Urothelium cell line (cell line): ENCODE measurements at regions not wholly inside any gene's neighbourhood (a gene's known extent, or its start where the extent isn't known, plus 50 kb on each side); places are given as distances from the start of the nearest gene placed in this dataset.
A peak's percentile ranks its signal among the peaks of the same experiment; 100 is the strongest.
"Not testable (repeated sequence)": the region's sequence is repeated elsewhere in the genome, so short reads cannot be mapped to it uniquely, and the experiment has no call there.

Experiments used
- DNase-seq: peaks from one replicate; pipeline ENCODE4 v3.0.0; 2011; ENCODE audit warnings: low spot score, mixed read lengths
- FAIRE-seq: peaks from 2 replicates; lab custom pipeline; 2011; peaks lifted over from hg19 to GRCh38; lab: Jason Lieb, UNC

GRCh38 chr13:88183440-88183839 lies 512.3 kb downstream of the SLITRK5 start:
- DNase-seq (no peak), FAIRE-seq (no peak)

- FAIRE-seq (no peak), DNase-seq (no peak)
These were observed 517.8 kb downstream of the SLITRK5 start for GRCh38 chr13:88188986-88189385.

DNA sequence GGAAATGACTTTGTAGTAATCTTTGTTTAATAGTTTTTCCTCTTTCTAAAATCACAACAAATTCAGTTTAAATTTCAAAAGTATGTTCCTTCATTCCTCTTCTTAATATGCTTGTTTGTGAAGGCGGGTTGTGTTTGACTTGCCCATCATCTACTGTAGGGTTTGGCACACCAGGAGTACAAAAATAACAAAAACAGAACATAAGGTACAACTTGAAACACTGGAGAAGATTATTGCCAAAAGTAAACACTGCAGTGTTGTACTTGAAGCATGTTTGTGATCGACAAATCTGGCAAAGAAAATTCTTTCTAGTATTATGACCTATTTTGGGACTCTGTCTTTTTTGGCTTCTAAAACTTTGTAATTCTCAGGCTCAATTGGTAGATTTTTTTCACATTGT lies 518.6 kb downstream of the SLITRK5 start:
- DNase-seq (no peak), FAIRE-seq (no peak)

DNA sequence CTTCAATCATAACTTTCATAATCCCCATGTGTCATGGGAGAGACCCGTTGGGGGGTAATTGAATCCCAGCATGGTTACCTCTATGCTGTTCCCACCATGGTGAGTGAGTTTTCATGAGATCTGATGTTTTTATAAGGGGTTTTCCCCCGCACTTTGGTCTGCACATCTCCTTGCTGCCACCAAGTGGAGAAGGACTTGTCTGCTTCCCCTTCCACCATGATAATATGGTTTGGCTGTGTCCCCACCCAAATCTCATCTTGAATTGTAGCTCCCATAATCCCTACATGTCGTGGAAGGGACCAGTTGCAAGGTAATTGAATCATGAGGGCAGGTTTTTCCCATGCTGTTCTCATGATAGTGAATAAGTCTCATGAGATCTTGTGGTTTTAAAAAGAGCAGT lies 524.9 kb downstream of the SLITRK5 start:
- DNase-seq: no peak
- no peak for FAIRE-seq

DNA sequence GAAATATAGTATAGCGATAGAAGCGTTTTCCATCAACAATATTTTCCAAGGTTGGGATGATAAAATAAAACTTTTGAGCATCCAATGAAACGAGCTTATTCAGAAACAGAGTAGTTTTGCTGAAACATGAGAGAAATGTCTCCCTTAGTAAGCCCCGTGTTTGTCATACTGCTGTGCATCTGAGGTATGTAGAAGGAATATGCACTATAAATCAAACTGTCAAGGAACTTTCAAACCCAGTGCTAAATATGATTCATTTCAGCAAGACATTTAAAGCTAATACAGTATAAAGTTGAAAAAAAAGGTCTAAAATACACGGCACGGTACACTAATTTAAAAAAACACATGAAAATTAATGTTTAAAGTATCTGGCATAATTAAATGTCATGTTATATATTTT lies 546.2 kb downstream of the SLITRK5 start:
- DNase-seq (no peak), FAIRE-seq (no peak)

DNA sequence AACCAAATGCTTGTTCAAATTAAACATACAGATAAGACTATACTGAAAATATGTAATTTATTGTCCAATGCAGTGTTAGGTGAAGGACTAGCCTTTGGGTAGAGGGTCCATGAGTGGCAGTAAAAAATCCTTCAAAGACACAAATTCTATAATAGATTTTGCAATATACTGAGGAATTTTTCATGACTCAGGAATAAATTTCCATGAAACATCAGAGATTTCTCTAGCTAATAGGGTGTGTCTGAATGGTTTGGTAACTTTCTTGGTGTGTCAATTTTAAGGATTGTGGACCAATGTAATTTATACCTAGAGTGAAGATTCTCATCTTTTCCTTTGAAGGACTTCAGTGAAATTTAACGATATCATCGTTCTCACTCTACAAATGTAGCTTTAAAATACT lies 546.7 kb downstream of the SLITRK5 start:
- FAIRE-seq: no peak

DNA sequence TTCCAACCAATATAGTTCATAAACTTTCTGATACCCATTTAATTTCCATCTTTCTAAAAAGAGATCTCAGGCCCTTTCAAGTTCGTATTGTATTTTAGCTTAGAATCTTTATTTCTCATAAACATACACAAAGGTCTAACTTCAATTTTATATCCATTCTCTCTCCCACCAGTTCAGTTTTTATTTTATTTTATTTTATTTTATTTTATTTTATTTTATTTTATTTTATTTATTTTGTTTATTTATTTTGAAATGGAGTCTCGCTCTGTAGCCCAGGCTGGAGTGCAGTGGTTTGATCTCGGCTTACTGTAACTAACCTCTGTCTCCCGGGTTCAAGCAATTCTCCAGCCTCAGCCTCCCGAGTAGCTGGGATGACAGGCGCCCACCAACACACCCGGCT lies 552.8 kb downstream of the SLITRK5 start:
- DNase-seq: no peak
- FAIRE-seq: no peak

More for the DNA sequence above, 546.7 kb downstream of the SLITRK5 start:
- DNase-seq: no peak

DNA sequence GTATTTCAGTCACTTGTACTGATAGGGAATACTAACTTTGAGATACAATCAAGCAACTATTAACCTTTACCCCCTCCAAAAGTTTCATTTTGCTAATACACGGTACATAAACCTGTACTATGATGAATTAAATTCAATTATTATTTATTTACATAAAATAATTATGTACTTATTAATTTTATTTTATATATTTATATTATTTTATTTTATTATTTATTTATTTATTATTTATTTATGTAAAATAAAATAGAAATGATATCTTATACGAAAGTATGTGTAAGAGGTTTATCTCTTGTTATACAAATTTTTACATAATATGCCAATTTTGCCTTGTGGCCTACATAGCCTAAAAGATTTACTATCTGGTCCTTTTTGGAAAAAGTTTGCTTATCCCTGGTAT lies 564.3 kb downstream of the SLITRK5 start:
- FAIRE-seq: no peak
- DNase-seq: no peak

DNA sequence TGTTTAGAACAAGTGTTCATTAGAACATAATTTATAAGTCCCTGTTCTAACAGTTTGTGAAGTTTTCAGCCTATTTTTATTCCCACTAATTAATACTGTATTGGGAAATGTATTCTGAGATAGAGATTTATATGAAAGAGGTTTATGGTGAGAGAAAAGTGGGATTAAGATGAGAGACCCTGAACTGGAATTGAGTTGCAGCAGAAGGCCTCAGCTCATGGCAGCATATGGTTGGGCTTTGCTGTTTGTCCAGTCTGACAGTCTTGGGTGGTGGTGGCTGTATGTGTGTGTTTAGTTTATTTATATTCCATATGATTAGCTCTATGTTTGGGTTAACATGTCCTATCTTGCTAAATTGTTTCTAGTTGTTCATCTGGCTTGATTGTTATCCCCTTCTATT lies 575.1 kb downstream of the SLITRK5 start:
- FAIRE-seq: no peak

DNA sequence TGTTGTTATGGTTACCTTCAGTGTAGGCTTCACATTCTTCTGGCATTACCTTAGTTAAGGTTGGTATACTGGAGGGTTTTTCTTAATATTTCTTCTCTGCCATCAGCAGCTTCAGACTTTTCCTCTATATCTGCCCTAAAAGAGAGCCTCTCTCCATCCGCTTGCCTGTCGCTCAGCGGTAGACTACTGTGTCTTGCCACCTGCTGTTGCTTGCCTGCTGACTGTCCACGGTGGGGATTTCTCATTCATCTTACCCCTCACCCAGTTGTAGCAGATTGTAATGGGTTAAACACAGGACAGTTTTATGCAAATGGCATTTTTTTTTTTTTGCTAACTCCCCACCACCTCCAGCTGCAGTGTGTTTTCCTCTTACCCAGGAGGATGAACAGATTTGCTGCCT lies 577.2 kb downstream of the SLITRK5 start:
- no peak for FAIRE-seq
- no peak for DNase-seq

More for the DNA sequence above, 575.1 kb downstream of the SLITRK5 start:
- no peak for DNase-seq

GRCh38 chr13:88257706-88258105 lies 586.5 kb downstream of the SLITRK5 start:
- FAIRE-seq: no peak
- no peak for DNase-seq

DNA sequence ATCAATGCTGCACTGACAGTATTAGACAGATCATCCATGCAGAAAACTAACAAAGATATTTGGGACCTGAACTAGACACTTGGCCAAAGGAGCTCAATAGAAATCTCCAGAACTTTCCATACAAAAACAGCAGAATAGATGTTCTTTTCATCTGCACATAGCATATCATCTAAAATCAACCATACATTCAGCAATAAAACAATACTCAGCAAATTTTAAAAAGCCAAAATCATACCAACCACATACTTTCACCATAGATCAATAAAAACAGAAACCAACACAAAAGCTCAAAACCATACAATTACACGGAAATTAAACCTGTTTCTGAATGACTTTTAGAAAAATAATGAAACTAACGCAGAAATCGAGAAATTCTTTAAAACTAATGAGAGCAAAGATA lies 592.6 kb downstream of the SLITRK5 start:
- DNase-seq: no peak
- no peak for FAIRE-seq

DNA sequence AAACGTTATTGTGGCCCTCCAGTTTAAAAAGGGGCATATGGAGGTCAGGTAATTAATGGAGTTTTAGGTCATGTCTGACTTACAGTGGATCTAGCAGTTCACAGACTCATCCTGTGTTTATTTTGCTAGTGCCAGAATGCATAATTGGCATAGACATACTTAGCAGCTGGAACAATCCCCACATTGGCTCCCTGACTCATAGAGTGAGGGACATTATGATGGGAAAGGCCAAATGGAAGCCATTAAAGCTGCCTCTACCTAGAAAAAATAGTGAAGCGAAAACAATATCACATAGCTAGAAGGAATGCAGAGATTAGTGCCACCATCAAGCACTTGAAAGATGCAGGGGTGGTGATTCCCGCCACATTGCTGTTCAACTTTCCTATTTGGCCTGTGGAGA lies 610.7 kb downstream of the SLITRK5 start:
- no peak for DNase-seq
- no peak for FAIRE-seq

- DNase-seq (no peak), FAIRE-seq (no peak)
These were observed 614.2 kb downstream of the SLITRK5 start for GRCh38 chr13:88285329-88285728.

DNA sequence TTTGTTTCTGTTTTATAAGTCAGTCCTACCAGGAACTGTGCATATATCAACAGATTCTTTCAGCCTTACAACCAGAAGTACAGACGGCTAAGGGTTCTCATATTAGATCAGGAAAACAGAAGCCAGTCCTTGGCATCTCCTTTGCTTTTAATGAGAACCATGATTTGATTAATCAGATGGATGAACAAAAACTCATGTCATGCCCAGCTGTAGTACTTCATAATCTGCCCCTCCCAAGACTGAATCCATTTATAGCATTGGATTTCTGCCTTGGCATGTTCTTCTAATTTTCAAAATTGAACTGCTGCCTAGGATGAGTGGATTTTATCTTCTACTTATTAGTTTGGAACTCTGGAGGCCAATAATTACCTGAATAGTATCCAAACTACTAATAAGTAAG lies 617.2 kb downstream of the SLITRK5 start:
- DNase-seq (no peak), FAIRE-seq (no peak)

- FAIRE-seq, DNase-seq: not testable (repeated sequence)
These were observed 620.6 kb downstream of the SLITRK5 start for GRCh38 chr13:88291731-88292130.

- DNase-seq (no peak), FAIRE-seq (no peak)
These were observed 623.2 kb downstream of the SLITRK5 start for GRCh38 chr13:88294368-88294767.

DNA sequence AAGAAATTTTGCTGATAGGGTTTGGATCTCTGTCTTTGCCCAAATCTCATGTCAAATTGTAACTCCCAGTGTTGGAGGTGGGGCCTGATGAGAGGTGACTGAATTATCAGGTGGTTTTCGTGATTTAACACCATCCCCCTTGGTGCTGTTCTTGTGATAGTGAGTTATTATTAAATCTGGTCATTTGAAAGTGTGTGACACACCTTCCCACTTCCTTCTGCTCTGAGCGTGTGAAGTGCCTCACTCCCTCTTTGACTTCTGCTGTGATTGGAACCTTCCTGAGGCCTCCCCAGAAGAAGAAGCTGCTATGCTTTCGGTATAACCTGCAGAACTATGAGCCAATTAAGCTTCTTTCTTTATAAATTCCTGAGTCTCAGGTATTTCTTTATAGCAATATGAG lies 632.0 kb downstream of the SLITRK5 start:
- DNase-seq: no peak
- FAIRE-seq: no peak

GRCh38 chr13:88303605-88304004 lies 632.4 kb downstream of the SLITRK5 start:
- FAIRE-seq (no peak), DNase-seq (no peak)

DNA sequence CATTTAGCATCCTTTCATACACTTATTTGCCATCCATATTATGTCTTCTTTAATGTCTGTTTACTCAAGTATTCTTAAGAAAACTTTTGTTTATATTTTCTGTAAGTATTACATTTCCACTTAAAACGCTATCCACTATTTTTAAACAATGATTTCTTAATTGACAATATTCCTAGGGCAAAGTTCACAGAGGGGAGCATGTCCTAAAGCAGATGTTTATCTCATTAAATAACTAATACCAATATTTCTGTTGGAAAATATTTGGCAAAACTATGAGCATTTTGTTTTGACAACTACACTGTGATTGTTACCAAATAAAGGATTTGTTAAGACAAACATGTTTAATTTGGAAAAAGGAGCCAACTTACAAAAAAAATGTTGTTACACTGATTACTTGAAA lies 643.3 kb downstream of the SLITRK5 start:
- DNase-seq (no peak), FAIRE-seq (no peak)

- FAIRE-seq (no peak), DNase-seq (no peak)
These were observed 657.9 kb downstream of the SLITRK5 start for GRCh38 chr13:88329066-88329465.

- peak; percentile 1 for DNase-seq
- no peak for FAIRE-seq
These were observed 668.1 kb downstream of the SLITRK5 start for GRCh38 chr13:88339271-88339741.

DNA sequence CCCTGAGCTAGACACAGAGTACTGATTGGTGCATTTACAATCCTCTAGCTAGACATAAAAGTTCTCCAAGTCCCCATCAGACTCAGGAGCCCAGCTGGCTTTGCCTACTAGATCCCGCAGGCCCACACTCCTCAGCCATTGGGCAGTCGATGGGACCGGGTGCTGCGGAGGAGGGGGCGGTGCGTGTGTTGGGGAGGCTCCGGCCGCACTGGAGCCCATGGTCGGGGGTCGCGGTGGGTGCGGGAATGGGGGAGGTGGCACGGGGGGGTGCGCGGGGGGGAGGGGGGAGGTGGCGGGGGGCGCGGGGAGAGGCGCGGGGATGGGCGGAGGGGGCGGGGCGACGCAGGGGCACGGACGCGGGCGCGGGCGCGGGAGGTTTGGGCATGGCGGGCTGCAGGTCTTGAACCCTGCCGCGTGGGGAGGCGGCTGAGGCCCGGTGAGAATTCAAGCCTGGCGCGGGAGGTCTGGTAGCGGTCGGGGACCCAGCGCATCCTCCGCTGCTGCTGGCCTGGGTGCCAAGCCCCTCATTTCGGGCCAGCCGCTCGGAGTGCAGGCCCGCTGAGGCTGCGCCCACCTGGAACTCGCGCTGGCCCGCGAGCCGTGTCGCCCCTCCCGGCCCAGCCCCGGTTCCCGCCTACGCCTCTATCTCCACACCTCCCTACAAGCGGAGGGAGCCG lies 674.1 kb downstream of the SLITRK5 start:
- FAIRE-seq: no peak

More for the DNA sequence above, 674.1 kb downstream of the SLITRK5 start:
- DNase-seq: no peak
